Neural crest cell (in vitro differentiated cells): ENCODE measurements at regions not wholly inside any gene's neighbourhood (a gene's known extent, or its start where the extent isn't known, plus 50 kb on each side); places are given as distances from the start of the nearest gene placed in this dataset.
"Not testable (repeated sequence)": the region's sequence is repeated elsewhere in the genome, so short reads cannot be mapped to it uniquely, and the experiment has no call there.

Experiments
- DNase-seq: peaks from one replicate; pipeline ENCODE4 v3.0.0; 2021; ENCODE audit warnings: low read depth, mixed read lengths, low spot score
- H3K27ac Mint-ChIP-seq: one replicate; pipeline ENCODE4 v1.8.0; 2021; ENCODE audit warnings: mild to moderate bottlenecking, mixed read lengths; ENCODE audit not compliant: unreplicated experiment
- H3K27me3 Mint-ChIP-seq: 2 replicates; pipeline ENCODE4 v1.8.0; 2021; ENCODE audit warnings: low read depth, mild to moderate bottlenecking, mixed read lengths
- H3K36me3 Mint-ChIP-seq: 2 replicates; pipeline ENCODE4 v1.8.0; 2021; ENCODE audit warnings: low read depth, mild to moderate bottlenecking, mixed read lengths
- H3K4me1 Mint-ChIP-seq: 2 replicates; pipeline ENCODE4 v1.8.0; 2021; ENCODE audit warnings: mixed read lengths
- H3K4me3 Mint-ChIP-seq: one replicate; pipeline ENCODE4 v1.8.0; 2021; ENCODE audit warnings: mild to moderate bottlenecking, mixed read lengths
- H3K9me3 Mint-ChIP-seq: 2 replicates; pipeline ENCODE4 v1.8.0; 2021; ENCODE audit warnings: mixed read lengths
- TF ChIP-seq, protein P1 (sequence below): fragments of 200-600 bp; sonication (generic); conservative IDR thresholded peaks from 2 replicates; pipeline ENCODE4 v1.5.0; 2021; ENCODE audit warnings: antibody characterized with exemption, mild to moderate bottlenecking

DNA sequence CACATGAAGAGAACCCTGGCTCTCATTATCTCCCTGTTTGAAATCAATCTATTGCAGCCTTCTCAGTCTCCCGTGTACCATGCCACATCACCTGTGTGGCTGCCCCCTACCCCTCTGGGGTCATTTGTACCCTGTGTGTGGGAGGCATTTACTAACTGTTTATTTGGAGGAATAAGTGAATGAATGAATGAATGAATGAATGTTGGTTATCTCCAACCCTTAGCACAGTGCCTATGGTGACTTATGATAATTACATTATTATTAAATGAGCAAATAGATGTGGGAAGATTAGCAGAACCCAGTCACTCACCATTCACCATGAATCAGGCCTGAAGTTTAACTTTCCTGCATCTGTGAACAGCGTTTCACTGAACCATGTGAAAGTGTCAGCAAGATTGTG lies 560.8 kb downstream of the MATN1 start:
- Mint-ChIP-seq H3K27me3 (no peaks in the 10 kb centered on the region), H3K9me3 (no peaks in the 10 kb centered on the region), H3K27ac (no peak overlapping the region), H3K4me3 (no peak overlapping the region), H3K4me1 (peaks cover 16% of the 10 kb centered on the region), H3K36me3 (no peaks in the 10 kb centered on the region)
- no peak for DNase-seq
- TF ChIP-seq, protein P1, sequence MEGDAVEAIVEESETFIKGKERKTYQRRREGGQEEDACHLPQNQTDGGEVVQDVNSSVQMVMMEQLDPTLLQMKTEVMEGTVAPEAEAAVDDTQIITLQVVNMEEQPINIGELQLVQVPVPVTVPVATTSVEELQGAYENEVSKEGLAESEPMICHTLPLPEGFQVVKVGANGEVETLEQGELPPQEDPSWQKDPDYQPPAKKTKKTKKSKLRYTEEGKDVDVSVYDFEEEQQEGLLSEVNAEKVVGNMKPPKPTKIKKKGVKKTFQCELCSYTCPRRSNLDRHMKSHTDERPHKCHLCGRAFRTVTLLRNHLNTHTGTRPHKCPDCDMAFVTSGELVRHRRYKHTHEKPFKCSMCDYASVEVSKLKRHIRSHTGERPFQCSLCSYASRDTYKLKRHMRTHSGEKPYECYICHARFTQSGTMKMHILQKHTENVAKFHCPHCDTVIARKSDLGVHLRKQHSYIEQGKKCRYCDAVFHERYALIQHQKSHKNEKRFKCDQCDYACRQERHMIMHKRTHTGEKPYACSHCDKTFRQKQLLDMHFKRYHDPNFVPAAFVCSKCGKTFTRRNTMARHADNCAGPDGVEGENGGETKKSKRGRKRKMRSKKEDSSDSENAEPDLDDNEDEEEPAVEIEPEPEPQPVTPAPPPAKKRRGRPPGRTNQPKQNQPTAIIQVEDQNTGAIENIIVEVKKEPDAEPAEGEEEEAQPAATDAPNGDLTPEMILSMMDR = no peak

DNA sequence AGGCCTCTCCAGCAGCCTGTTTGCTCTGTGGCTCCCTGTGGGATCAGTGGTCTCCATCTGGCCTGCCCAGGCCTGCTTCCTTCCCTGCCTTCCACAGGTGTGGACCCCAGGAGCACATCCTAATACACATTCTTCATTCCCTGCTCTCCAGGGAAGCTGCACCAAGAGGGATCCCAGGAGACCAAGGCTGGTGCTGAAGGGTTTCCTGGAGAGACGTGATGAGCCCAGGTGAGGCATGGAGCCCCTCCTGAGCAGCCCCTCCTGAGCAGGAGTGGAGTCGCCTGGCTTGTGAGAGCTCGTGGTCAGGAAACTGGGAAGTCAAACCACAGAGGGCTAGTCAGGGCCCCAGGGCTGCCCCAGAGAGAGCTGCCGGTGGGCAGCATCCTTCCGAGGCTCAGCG lies 561.4 kb downstream of the MATN1 start:
- Mint-ChIP-seq H3K27ac (no peak overlapping the region), H3K4me1 (peaks cover 16% of the 10 kb centered on the region), H3K27me3 (peaks cover 1% of the 10 kb centered on the region), H3K9me3 (no peaks in the 10 kb centered on the region), H3K36me3 (no peaks in the 10 kb centered on the region), H3K4me3 (no peak overlapping the region)
- TF ChIP-seq, protein P1 = no peak
- DNase-seq = no peak

DNA sequence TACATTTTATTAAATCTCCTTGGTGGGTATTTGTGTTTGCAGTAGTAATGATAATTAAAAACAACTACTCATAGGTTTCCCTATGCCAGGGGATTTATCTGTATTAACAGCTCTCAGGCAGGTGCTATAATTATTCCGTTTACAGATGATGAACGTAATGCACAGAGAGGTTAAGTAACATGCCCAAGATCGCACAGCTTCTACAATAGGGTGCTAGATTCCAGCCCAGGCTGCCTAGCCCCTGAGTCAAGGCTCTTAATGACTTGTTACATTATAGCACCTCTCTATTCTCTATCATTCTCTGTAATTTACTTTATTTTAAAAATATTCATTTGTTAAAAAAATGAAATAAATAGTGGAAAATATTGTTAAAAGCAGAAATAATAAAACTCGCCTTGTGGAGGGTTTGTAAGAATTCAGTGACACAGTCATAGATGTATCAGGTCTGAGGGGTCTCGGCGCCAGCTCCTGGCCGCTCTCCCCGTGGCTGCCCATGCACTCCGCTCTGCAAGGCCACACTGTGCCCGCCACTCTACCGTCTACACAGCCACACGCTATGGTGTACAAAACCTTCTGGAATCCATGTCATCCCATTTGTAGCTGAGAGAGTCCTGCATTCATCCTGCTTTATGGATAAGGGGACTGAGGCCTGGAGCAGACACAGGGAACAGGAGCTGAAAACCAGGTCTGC lies 562.2 kb downstream of the MATN1 start:
- Mint-ChIP-seq H3K27me3 (peaks cover 5% of the 10 kb centered on the region), H3K4me3 (no peak overlapping the region), H3K36me3 (no peaks in the 10 kb centered on the region), H3K4me1 (peaks cover 11% of the 10 kb centered on the region), H3K27ac (no peak overlapping the region), H3K9me3 (no peaks in the 10 kb centered on the region)
- TF ChIP-seq, protein P1 = no peak
- no peak for DNase-seq

DNA sequence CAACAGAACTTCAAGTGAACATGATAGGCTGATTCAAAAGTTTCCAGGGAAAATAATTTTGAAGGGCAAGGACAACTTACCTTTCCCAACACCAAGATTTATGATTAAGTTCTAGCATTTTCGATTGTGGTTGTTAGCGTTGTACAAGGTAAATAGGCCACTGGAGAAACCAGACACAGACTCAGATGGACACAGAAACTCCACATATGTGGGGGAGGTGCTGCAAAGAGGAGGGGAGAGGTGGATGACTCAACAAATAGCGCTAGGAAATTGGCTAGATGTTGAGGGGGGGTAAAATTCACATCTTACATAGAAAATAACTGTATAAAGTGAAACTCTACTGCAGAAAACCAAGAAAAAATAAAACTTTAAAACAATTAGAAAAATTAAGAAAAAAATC lies 564.4 kb downstream of the MATN1 start:
- H3K4me3 Mint-ChIP-seq = no peak overlapping the region
- DNase-seq = no peak
- TF ChIP-seq, protein P1 = no peak
- H3K27me3 Mint-ChIP-seq = peaks cover 5% of the 10 kb centered on the region
- no peak overlapping the region for H3K27ac Mint-ChIP-seq
- peaks cover 6% of the 10 kb centered on the region for H3K9me3 Mint-ChIP-seq
- H3K36me3 Mint-ChIP-seq = no peaks in the 10 kb centered on the region
- H3K4me1 Mint-ChIP-seq = no peaks in the 10 kb centered on the region

DNA sequence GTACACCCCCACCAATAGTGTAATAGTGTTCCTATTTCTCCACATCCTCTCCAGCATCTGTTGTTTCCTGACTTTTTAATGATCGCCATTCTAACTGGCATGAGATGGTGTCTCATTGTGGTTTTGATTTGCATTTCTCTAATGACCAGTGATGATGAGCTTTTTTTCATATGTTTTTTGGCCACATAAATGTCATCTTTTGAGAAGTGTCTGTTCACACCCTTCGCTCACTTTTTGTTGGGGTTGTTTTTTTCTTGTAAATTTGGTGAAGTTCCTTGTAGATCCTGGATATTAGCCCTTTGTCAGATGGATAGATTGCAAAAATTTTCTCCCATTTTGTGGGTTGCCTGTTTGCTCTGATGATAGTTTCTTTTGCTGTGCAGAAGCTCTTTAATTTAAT lies 567.7 kb downstream of the MATN1 start:
- not testable (repeated sequence) for H3K27me3 Mint-ChIP-seq, H3K27ac Mint-ChIP-seq, H3K4me1 Mint-ChIP-seq, H3K4me3 Mint-ChIP-seq, DNase-seq, H3K36me3 Mint-ChIP-seq
- peaks cover 16% of the 10 kb centered on the region for H3K9me3 Mint-ChIP-seq

DNA sequence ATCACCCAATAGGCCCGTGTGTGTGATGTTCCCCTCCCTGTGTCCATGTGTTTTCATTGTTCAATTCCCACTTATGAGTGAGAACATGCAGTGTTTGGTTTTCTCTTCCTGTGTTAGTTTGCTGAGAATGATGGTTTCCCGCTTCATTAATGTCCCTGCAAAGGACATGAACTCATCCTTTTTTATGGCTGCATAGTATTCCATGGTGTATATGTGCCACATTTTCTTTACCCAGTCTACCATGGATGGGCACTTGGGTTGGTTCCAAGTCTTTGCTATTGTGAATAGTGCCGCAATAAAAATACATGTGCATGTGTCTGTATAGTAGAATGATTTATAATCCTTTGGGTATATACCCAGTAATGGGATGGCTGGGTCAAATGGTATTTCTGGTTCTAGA lies 568.1 kb downstream of the MATN1 start:
- H3K4me1 Mint-ChIP-seq, H3K4me3 Mint-ChIP-seq, DNase-seq, H3K27me3 Mint-ChIP-seq, H3K36me3 Mint-ChIP-seq, H3K27ac Mint-ChIP-seq: not testable (repeated sequence)
- H3K9me3 Mint-ChIP-seq = peaks cover 16% of the 10 kb centered on the region
